ENCODE measurements at regions not wholly inside any gene's neighbourhood (a gene's known extent, or its start where the extent isn't known, plus 50 kb on each side); places are given as distances from the start of the nearest gene placed in this dataset.

GRCh38 chr12:4201333-4202100 is 72.0 kb upstream of the CCND2 start:
- Histone ChIP-seq H3K36me3 (no peaks in the 10 kb centered on the region), H3K27me3 (ENCODE audit: low read depth) (peaks cover 59% of the 10 kb centered on the region), H3K4me3 (no peak overlapping the region), H3K9me3 (replicated peaks) (no peaks in the 10 kb centered on the region), H3K4me1 (no peaks in the 10 kb centered on the region), H3K27ac (replicated peaks) (no peak overlapping the region)
- intact Hi-C loops (cut with micrococcal nuclease) = no loop called here
- no peak for DNase-seq
- TF ChIP-seq CTCF (IDR thresholded peaks at IDR 0.05; ENCODE audit: borderline replicate concordance) = no peak

GRCh38 chr12:4197922-4198763 is 75.4 kb upstream of the CCND2 start:
- intact Hi-C loops (cut with micrococcal nuclease) = no loop called here
- no peak for TF ChIP-seq CTCF (IDR thresholded peaks at IDR 0.05; ENCODE audit: borderline replicate concordance)
- Histone ChIP-seq H3K4me1 (no peaks in the 10 kb centered on the region), H3K27me3 (ENCODE audit: low read depth) (peaks cover 57% of the 10 kb centered on the region), H3K9me3 (replicated peaks) (no peaks in the 10 kb centered on the region), H3K27ac (replicated peaks) (no peak overlapping the region), H3K4me3 (no peak overlapping the region), H3K36me3 (no peaks in the 10 kb centered on the region)
- no peak for DNase-seq

GRCh38 chr12:4196805-4197420 is 76.6 kb upstream of the CCND2 start:
- no peaks in the 10 kb centered on the region for H3K36me3 ChIP-seq
- no peak for DNase-seq
- H3K4me3 ChIP-seq = no peak overlapping the region
- intact Hi-C loops (cut with micrococcal nuclease) = no loop called here
- no peak overlapping the region for H3K27ac ChIP-seq (replicated peaks)
- TF ChIP-seq CTCF (IDR thresholded peaks at IDR 0.05; ENCODE audit: borderline replicate concordance) = no peak
- no peaks in the 10 kb centered on the region for H3K9me3 ChIP-seq (replicated peaks)
- H3K4me1 ChIP-seq = no peaks in the 10 kb centered on the region
- peaks cover 65% of the 10 kb centered on the region for H3K27me3 ChIP-seq (ENCODE audit: low read depth)

- no peak for TF ChIP-seq CTCF (IDR thresholded peaks at IDR 0.05; ENCODE audit: borderline replicate concordance)
- Histone ChIP-seq H3K9me3 (replicated peaks) (no peaks in the 10 kb centered on the region), H3K27ac (replicated peaks) (no peak overlapping the region), H3K4me3 (no peak overlapping the region), H3K27me3 (ENCODE audit: low read depth) (peaks cover 53% of the 10 kb centered on the region), H3K36me3 (no peaks in the 10 kb centered on the region), H3K4me1 (no peaks in the 10 kb centered on the region)
- no peak for DNase-seq
- intact Hi-C loops (cut with micrococcal nuclease) = no loop called here
Measured at GRCh38 chr12:4194668-4195067, 78.9 kb upstream of the CCND2 start.

- Histone ChIP-seq H3K4me3 (no peak overlapping the region), H3K9me3 (replicated peaks) (no peaks in the 10 kb centered on the region), H3K4me1 (no peaks in the 10 kb centered on the region), H3K36me3 (no peaks in the 10 kb centered on the region), H3K27me3 (ENCODE audit: low read depth) (peaks cover 56% of the 10 kb centered on the region), H3K27ac (replicated peaks) (no peak overlapping the region)
- intact Hi-C loops (cut with micrococcal nuclease) = no loop called here
- no peak for TF ChIP-seq CTCF (IDR thresholded peaks at IDR 0.05; ENCODE audit: borderline replicate concordance)
- DNase-seq = no peak
Measured at GRCh38 chr12:4193821-4194220, 79.7 kb upstream of the CCND2 start.

All from left ventricle myocardium inferior (tissue), 1 donor.